Right lobe of liver (tissue), 4 donors: ENCODE measurements at regions not wholly inside any gene's neighbourhood (a gene's known extent, or its start where the extent isn't known, plus 50 kb on each side); places are given as distances from the start of the nearest gene placed in this dataset.

Experiments
- CTCF ChIP-seq, 4 donors: fragments of 200-600 bp in 3 of 4; fragments of 450-650 bp in 1 of 4; IDR thresholded peaks; one replicate each; pipeline versions ENCODE4 v1.5.1 to v1.8.0; 2016 to 2022; ENCODE audit warnings: antibody characterized with exemption in 4 of 4, mild to moderate bottlenecking in 2 of 4
- POLR2A ChIP-seq: fragments of 450-650 bp; IDR thresholded peaks from one replicate; pipeline ENCODE4 v1.6.1; 2017; ENCODE audit warnings: antibody characterized with exemption, mild to moderate bottlenecking
- donor health status: DM: no; HTN: no; CAD: no.
- donor health status: DM: no; HTN: no; CAD: no.
- donor health status: DM: no; HTN: yes; CAD: no.

GRCh38 chr1:193411714-193412113, 225.3 kb upstream of the B3GALT2 start:
- TF ChIP-seq CTCF (IDR thresholded peaks at IDR 0.05) (no peak), POLR2A (no peak)
